ENCODE measurements at regions not wholly inside any gene's neighbourhood (a gene's known extent, or its start where the extent isn't known, plus 50 kb on each side); places are given as distances from the start of the nearest gene placed in this dataset.

DNA sequence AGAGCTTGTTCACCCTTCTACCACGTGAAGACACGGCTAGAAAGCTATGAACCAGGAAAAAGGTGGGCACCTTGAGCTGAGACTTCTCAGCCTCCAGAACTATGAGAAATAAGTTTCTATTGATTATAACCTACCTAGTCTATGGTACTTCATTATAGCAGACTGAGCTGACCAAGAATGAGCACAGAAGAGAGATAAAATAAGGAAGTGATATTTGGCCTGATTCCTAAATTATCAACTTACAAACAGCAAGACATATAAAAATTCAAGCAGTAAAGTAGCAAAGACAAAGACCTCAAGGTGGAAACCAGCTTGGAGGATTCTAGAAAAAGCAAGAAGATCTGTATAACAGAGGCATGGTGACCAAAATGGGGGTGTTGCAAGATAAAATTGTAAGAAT lies 63.9 kb upstream of the OSTN start:
- TF ChIP-seq, protein P1, sequence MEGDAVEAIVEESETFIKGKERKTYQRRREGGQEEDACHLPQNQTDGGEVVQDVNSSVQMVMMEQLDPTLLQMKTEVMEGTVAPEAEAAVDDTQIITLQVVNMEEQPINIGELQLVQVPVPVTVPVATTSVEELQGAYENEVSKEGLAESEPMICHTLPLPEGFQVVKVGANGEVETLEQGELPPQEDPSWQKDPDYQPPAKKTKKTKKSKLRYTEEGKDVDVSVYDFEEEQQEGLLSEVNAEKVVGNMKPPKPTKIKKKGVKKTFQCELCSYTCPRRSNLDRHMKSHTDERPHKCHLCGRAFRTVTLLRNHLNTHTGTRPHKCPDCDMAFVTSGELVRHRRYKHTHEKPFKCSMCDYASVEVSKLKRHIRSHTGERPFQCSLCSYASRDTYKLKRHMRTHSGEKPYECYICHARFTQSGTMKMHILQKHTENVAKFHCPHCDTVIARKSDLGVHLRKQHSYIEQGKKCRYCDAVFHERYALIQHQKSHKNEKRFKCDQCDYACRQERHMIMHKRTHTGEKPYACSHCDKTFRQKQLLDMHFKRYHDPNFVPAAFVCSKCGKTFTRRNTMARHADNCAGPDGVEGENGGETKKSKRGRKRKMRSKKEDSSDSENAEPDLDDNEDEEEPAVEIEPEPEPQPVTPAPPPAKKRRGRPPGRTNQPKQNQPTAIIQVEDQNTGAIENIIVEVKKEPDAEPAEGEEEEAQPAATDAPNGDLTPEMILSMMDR (IDR thresholded peaks at IDR 0.05; ENCODE audit: low read length) = no peak
- TF ChIP-seq EZH2 (IDR thresholded peaks at IDR 0.05; ENCODE audit: borderline replicate concordance, low read length) = no peak
